ENCODE measurements at regions not wholly inside any gene's neighbourhood (a gene's known extent, or its start where the extent isn't known, plus 50 kb on each side); places are given as distances from the start of the nearest gene placed in this dataset.

GRCh38 chr9:73565026-73565425 lies 413.4 kb downstream of the ANXA1 start:
- Histone ChIP-seq H3K27ac (ENCODE audit: low read depth in 1 of 3, low read length in 2 of 3) (no peak overlapping the region), H3K36me3 (ENCODE audit: control insufficient read depth in 3 of 3, insufficient read depth in 2 of 3, low read depth in 1 of 3, low read length in 3 of 3) (no peaks in the 10 kb centered on the region), H3K9me3 (ENCODE audit: control insufficient read depth in 2 of 2, insufficient read depth in 1 of 2, low read depth in 1 of 2, low read length in 1 of 2) (no peaks in the 10 kb centered on the region), H3K4me1 (ENCODE audit: control insufficient read depth in 3 of 3, insufficient read depth in 2 of 3, low read depth in 1 of 3, low read length in 2 of 3) (no peaks in the 10 kb centered on the region), H3K4me3 (ENCODE audit: low read depth in 1 of 3, low read length in 3 of 3) (no peak overlapping the region), H3K27me3 (ENCODE audit: control insufficient read depth in 3 of 3, insufficient read depth in 3 of 3, low read length in 3 of 3) (no peaks in the 10 kb centered on the region)
- FAIRE-seq (no peak), DNase-seq (no peak)
- WGBS, 3 donors: 72 to 87% (median 84%) methylated on average over 4 of the region's 4 CpGs

GRCh38 chr9:73565833-73566465 lies 414.3 kb downstream of the ANXA1 start:
- FAIRE-seq (no peak), DNase-seq (peak in 1 of 2 donors; percentile 4)
- no peak overlapping the region for H3K27ac ChIP-seq (ENCODE audit: low read depth in 1 of 3, low read length in 2 of 3)
- H3K4me1 ChIP-seq (ENCODE audit: control insufficient read depth in 3 of 3, insufficient read depth in 2 of 3, low read depth in 1 of 3, low read length in 2 of 3): no peaks in the 10 kb centered on the region
- H3K4me3 ChIP-seq (ENCODE audit: low read depth in 1 of 3, low read length in 3 of 3): no peak overlapping the region
- no peaks in the 10 kb centered on the region for H3K36me3 ChIP-seq (ENCODE audit: control insufficient read depth in 3 of 3, insufficient read depth in 2 of 3, low read depth in 1 of 3, low read length in 3 of 3)
- H3K27me3 ChIP-seq (ENCODE audit: control insufficient read depth in 3 of 3, insufficient read depth in 3 of 3, low read length in 3 of 3): no peaks in the 10 kb centered on the region
- H3K9me3 ChIP-seq (ENCODE audit: control insufficient read depth in 2 of 2, insufficient read depth in 1 of 2, low read depth in 1 of 2, low read length in 1 of 2): no peaks in the 10 kb centered on the region

GRCh38 chr9:73566627-73567026 lies 415.0 kb downstream of the ANXA1 start:
- WGBS, 3 donors: 61 to 74% (median 70%) methylated on average over 1 of the region's 1 CpG
- H3K4me1 ChIP-seq (ENCODE audit: control insufficient read depth in 3 of 3, insufficient read depth in 2 of 3, low read depth in 1 of 3, low read length in 2 of 3): no peaks in the 10 kb centered on the region
- DNase-seq (no peak), FAIRE-seq (no peak)
- H3K27ac ChIP-seq (ENCODE audit: low read depth in 1 of 3, low read length in 2 of 3): no peak overlapping the region
- no peaks in the 10 kb centered on the region for H3K9me3 ChIP-seq (ENCODE audit: control insufficient read depth in 2 of 2, insufficient read depth in 1 of 2, low read depth in 1 of 2, low read length in 1 of 2)
- no peak overlapping the region for H3K4me3 ChIP-seq (ENCODE audit: low read depth in 1 of 3, low read length in 3 of 3)
- no peaks in the 10 kb centered on the region for H3K36me3 ChIP-seq (ENCODE audit: control insufficient read depth in 3 of 3, insufficient read depth in 2 of 3, low read depth in 1 of 3, low read length in 3 of 3)
- H3K27me3 ChIP-seq (ENCODE audit: control insufficient read depth in 3 of 3, insufficient read depth in 3 of 3, low read length in 3 of 3): no peaks in the 10 kb centered on the region

- WGBS, 3 donors: 53 to 62% (median 59%) methylated on average over 4 of the region's 4 CpGs
- no peak for DNase-seq
- H3K9me3 ChIP-seq (ENCODE audit: control insufficient read depth in 2 of 2, insufficient read depth in 1 of 2, low read depth in 1 of 2, low read length in 1 of 2): no peaks in the 10 kb centered on the region
- FAIRE-seq: no peak
- H3K4me3 ChIP-seq (ENCODE audit: low read depth in 1 of 3, low read length in 3 of 3): no peak overlapping the region
- H3K27ac ChIP-seq (ENCODE audit: low read depth in 1 of 3, low read length in 2 of 3): no peak overlapping the region
- H3K4me1 ChIP-seq (ENCODE audit: control insufficient read depth in 3 of 3, insufficient read depth in 2 of 3, low read depth in 1 of 3, low read length in 2 of 3): no peaks in the 10 kb centered on the region
- H3K27me3 ChIP-seq (ENCODE audit: control insufficient read depth in 3 of 3, insufficient read depth in 3 of 3, low read length in 3 of 3): no peaks in the 10 kb centered on the region
- H3K36me3 ChIP-seq (ENCODE audit: control insufficient read depth in 3 of 3, insufficient read depth in 2 of 3, low read depth in 1 of 3, low read length in 3 of 3): no peaks in the 10 kb centered on the region
Measured at GRCh38 chr9:73573235-73573634, 421.6 kb downstream of the ANXA1 start.

- no peak overlapping the region for H3K4me3 ChIP-seq (ENCODE audit: low read depth in 1 of 3, low read length in 3 of 3)
- no peaks in the 10 kb centered on the region for H3K9me3 ChIP-seq (ENCODE audit: control insufficient read depth in 2 of 2, insufficient read depth in 1 of 2, low read depth in 1 of 2, low read length in 1 of 2)
- DNase-seq: no peak
- H3K36me3 ChIP-seq (ENCODE audit: control insufficient read depth in 3 of 3, insufficient read depth in 2 of 3, low read depth in 1 of 3, low read length in 3 of 3): no peaks in the 10 kb centered on the region
- 55 to 63% (median 56%) methylated on average over 4 of the region's 4 CpGs for WGBS, 3 donors
- no peak overlapping the region for H3K27ac ChIP-seq (ENCODE audit: low read depth in 1 of 3, low read length in 2 of 3)
- FAIRE-seq: no peak
- H3K4me1 ChIP-seq (ENCODE audit: control insufficient read depth in 3 of 3, insufficient read depth in 2 of 3, low read depth in 1 of 3, low read length in 2 of 3): no peaks in the 10 kb centered on the region
- H3K27me3 ChIP-seq (ENCODE audit: control insufficient read depth in 3 of 3, insufficient read depth in 3 of 3, low read length in 3 of 3): no peaks in the 10 kb centered on the region
Measured at GRCh38 chr9:73575101-73576060, 423.7 kb downstream of the ANXA1 start.

- Histone ChIP-seq H3K27me3 (ENCODE audit: control insufficient read depth in 3 of 3, insufficient read depth in 3 of 3, low read length in 3 of 3) (no peaks in the 10 kb centered on the region), H3K4me3 (ENCODE audit: low read depth in 1 of 3, low read length in 3 of 3) (no peak overlapping the region), H3K9me3 (ENCODE audit: control insufficient read depth in 2 of 2, insufficient read depth in 1 of 2, low read depth in 1 of 2, low read length in 1 of 2) (no peaks in the 10 kb centered on the region), H3K4me1 (ENCODE audit: control insufficient read depth in 3 of 3, insufficient read depth in 2 of 3, low read depth in 1 of 3, low read length in 2 of 3) (no peaks in the 10 kb centered on the region), H3K27ac (ENCODE audit: low read depth in 1 of 3, low read length in 2 of 3) (no peak overlapping the region), H3K36me3 (ENCODE audit: control insufficient read depth in 3 of 3, insufficient read depth in 2 of 3, low read depth in 1 of 3, low read length in 3 of 3) (no peaks in the 10 kb centered on the region)
- WGBS, 3 donors: 56 to 64% (median 62%) methylated on average over 3 of the region's 3 CpGs
- DNase-seq: no peak
- FAIRE-seq: no peak
Measured at GRCh38 chr9:73577848-73578247, 426.2 kb downstream of the ANXA1 start.

- H3K36me3 ChIP-seq (ENCODE audit: control insufficient read depth in 3 of 3, insufficient read depth in 2 of 3, low read depth in 1 of 3, low read length in 3 of 3): no peaks in the 10 kb centered on the region
- no peaks in the 10 kb centered on the region for H3K4me1 ChIP-seq (ENCODE audit: control insufficient read depth in 3 of 3, insufficient read depth in 2 of 3, low read depth in 1 of 3, low read length in 2 of 3)
- no peaks in the 10 kb centered on the region for H3K27me3 ChIP-seq (ENCODE audit: control insufficient read depth in 3 of 3, insufficient read depth in 3 of 3, low read length in 3 of 3)
- 20 to 51% (median 40%) methylated on average over 2 of the region's 2 CpGs for WGBS, 3 donors
- H3K9me3 ChIP-seq (ENCODE audit: control insufficient read depth in 2 of 2, insufficient read depth in 1 of 2, low read depth in 1 of 2, low read length in 1 of 2): no peaks in the 10 kb centered on the region
- no peak overlapping the region for H3K4me3 ChIP-seq (ENCODE audit: low read depth in 1 of 3, low read length in 3 of 3)
- FAIRE-seq: no peak
- no peak for DNase-seq
- no peak overlapping the region for H3K27ac ChIP-seq (ENCODE audit: low read depth in 1 of 3, low read length in 2 of 3)
Measured at GRCh38 chr9:73579823-73580222, 428.2 kb downstream of the ANXA1 start.

- no peaks in the 10 kb centered on the region for H3K36me3 ChIP-seq (ENCODE audit: control insufficient read depth in 3 of 3, insufficient read depth in 2 of 3, low read depth in 1 of 3, low read length in 3 of 3)
- FAIRE-seq (no peak), DNase-seq (no peak)
- H3K4me1 ChIP-seq (ENCODE audit: control insufficient read depth in 3 of 3, insufficient read depth in 2 of 3, low read depth in 1 of 3, low read length in 2 of 3): no peaks in the 10 kb centered on the region
- H3K9me3 ChIP-seq (ENCODE audit: control insufficient read depth in 2 of 2, insufficient read depth in 1 of 2, low read depth in 1 of 2, low read length in 1 of 2): no peaks in the 10 kb centered on the region
- H3K27ac ChIP-seq (ENCODE audit: low read depth in 1 of 3, low read length in 2 of 3): no peak overlapping the region
- H3K4me3 ChIP-seq (ENCODE audit: low read depth in 1 of 3, low read length in 3 of 3): no peak overlapping the region
- no peaks in the 10 kb centered on the region for H3K27me3 ChIP-seq (ENCODE audit: control insufficient read depth in 3 of 3, insufficient read depth in 3 of 3, low read length in 3 of 3)
Measured at GRCh38 chr9:73583576-73583975, 431.9 kb downstream of the ANXA1 start.
